ENCODE measurements at regions not wholly inside any gene's neighbourhood (a gene's known extent, or its start where the extent isn't known, plus 50 kb on each side); places are given as distances from the start of the nearest gene placed in this dataset.

GRCh38 chr10:130545697-130546096, 409.5 kb downstream of the GLRX3 start:
- TF ChIP-seq POLR2A (IDR thresholded peaks at IDR 0.05) (no peak), CTCF (IDR thresholded peaks at IDR 0.05) (no peak), EP300 (IDR thresholded peaks at IDR 0.05) (no peak)
